Colonic mucosa (tissue), 4 donors: ENCODE measurements at regions not wholly inside any gene's neighbourhood (a gene's known extent, or its start where the extent isn't known, plus 50 kb on each side); places are given as distances from the start of the nearest gene placed in this dataset.

Source experiments
- DNase-seq: peaks from one replicate; pipeline ENCODE4 v3.0.0-alpha.2; 2020
- H3K27ac ChIP-seq: fragments of 200-600 bp; one replicate; pipeline ENCODE4 v1.8.0; 2021
- H3K27me3 ChIP-seq: fragments of 200-600 bp; one replicate; pipeline ENCODE4 v1.8.0; 2021
- H3K36me3 ChIP-seq: fragments of 200-600 bp; one replicate; pipeline ENCODE4 v1.8.0; 2021
- H3K4me1 ChIP-seq: fragments of 200-600 bp; one replicate; pipeline ENCODE4 v1.8.0; 2021; ENCODE audit warnings: mild to moderate bottlenecking
- H3K4me3 ChIP-seq: fragments of 200-600 bp; one replicate; pipeline ENCODE4 v1.8.0; 2021
- H3K9ac ChIP-seq, 2 donors: one replicate each; pipeline ENCODE4 v1.7.0; 2013; ENCODE audit warnings: control low read depth in 2 of 2, low read depth in 2 of 2, low read length in 2 of 2
- H3K9me3 ChIP-seq: fragments of 200-600 bp; one replicate; pipeline ENCODE4 v1.8.0; 2021
- CTCF ChIP-seq: fragments of 200-600 bp; IDR thresholded peaks from one replicate; pipeline ENCODE4 v1.8.0; 2022; ENCODE audit warnings: antibody characterized with exemption, mild to moderate bottlenecking
- intact Hi-C: fragments of 100-400 bp; cut with DNase I; formaldehyde crosslinking; loops from one replicate; pipeline ENCODE4 v1.14.1; 2022
- donor health status: healthy.
- donor health status: DM: no; HTN: no; CAD: no.
- donor health status: DM: no; HTN: no; CAD: no.

GRCh38 chr11:80621871-80622270 is 1181.0 kb upstream of the TENM4 start:
- no peak for TF ChIP-seq CTCF
- intact Hi-C loops: no loop called here
- Histone ChIP-seq H3K4me3 (no peak overlapping the region), H3K4me1 (no peaks in the 10 kb centered on the region), H3K27me3 (no peaks in the 10 kb centered on the region), H3K9me3 (no peaks in the 10 kb centered on the region), H3K9ac (no peak overlapping the region), H3K27ac (no peak overlapping the region), H3K36me3 (no peaks in the 10 kb centered on the region)
- no peak for DNase-seq

GRCh38 chr11:80620867-80621266 is 1180.0 kb upstream of the TENM4 start:
- no peak for TF ChIP-seq CTCF
- Histone ChIP-seq H3K9me3 (no peaks in the 10 kb centered on the region), H3K27ac (no peak overlapping the region), H3K4me3 (no peak overlapping the region), H3K9ac (no peak overlapping the region), H3K36me3 (no peaks in the 10 kb centered on the region), H3K4me1 (no peaks in the 10 kb centered on the region), H3K27me3 (no peaks in the 10 kb centered on the region)
- intact Hi-C loops: no loop called here
- DNase-seq: no peak

- Histone ChIP-seq H3K4me3 (no peak overlapping the region), H3K9ac (no peak overlapping the region), H3K9me3 (no peaks in the 10 kb centered on the region), H3K27ac (no peak overlapping the region), H3K27me3 (no peaks in the 10 kb centered on the region), H3K4me1 (no peaks in the 10 kb centered on the region), H3K36me3 (no peaks in the 10 kb centered on the region)
- TF ChIP-seq CTCF: no peak
- intact Hi-C loops: no loop called here
- DNase-seq: no peak
Observed at GRCh38 chr11:80617156-80617555, 1176.3 kb upstream of the TENM4 start.

GRCh38 chr11:80616070-80616800 is 1175.4 kb upstream of the TENM4 start:
- Histone ChIP-seq H3K4me1 (no peaks in the 10 kb centered on the region), H3K4me3 (no peak overlapping the region), H3K27me3 (no peaks in the 10 kb centered on the region), H3K9me3 (no peaks in the 10 kb centered on the region), H3K9ac (no peak overlapping the region), H3K36me3 (no peaks in the 10 kb centered on the region), H3K27ac (no peak overlapping the region)
- no peak for DNase-seq
- no peak for TF ChIP-seq CTCF
- intact Hi-C loops: no loop called here

GRCh38 chr11:80613655-80614054 is 1172.8 kb upstream of the TENM4 start:
- DNase-seq: no peak
- H3K27ac ChIP-seq: no peak overlapping the region
- H3K4me1 ChIP-seq: no peaks in the 10 kb centered on the region
- no peaks in the 10 kb centered on the region for H3K36me3 ChIP-seq
- intact Hi-C loops: no loop called here
- H3K27me3 ChIP-seq: no peaks in the 10 kb centered on the region
- no peak for TF ChIP-seq CTCF
- H3K9me3 ChIP-seq: no peaks in the 10 kb centered on the region
- H3K9ac ChIP-seq: no peak overlapping the region
- H3K4me3 ChIP-seq: no peak overlapping the region
